DLD1 (cell line): ENCODE measurements at regions not wholly inside any gene's neighbourhood (a gene's known extent, or its start where the extent isn't known, plus 50 kb on each side); places are given as distances from the start of the nearest gene placed in this dataset.
"Not testable (repeated sequence)": the region's sequence is repeated elsewhere in the genome, so short reads cannot be mapped to it uniquely, and the experiment has no call there.

ENCODE experiments used
- in situ Hi-C: cut with HindIII; loops from 2 replicates; pipeline ENCODE4 v1.10.0; 2017; ENCODE audit warnings: low sequenced_read_pairs

- in situ Hi-C loops, result no loop called here
Measured at GRCh38 chr3:118629821-118630220, 404.8 kb downstream of the IGSF11 start.

- in situ Hi-C loops, result no loop called here
Measured at GRCh38 chr3:118635711-118636110, 398.9 kb downstream of the IGSF11 start.

DNA sequence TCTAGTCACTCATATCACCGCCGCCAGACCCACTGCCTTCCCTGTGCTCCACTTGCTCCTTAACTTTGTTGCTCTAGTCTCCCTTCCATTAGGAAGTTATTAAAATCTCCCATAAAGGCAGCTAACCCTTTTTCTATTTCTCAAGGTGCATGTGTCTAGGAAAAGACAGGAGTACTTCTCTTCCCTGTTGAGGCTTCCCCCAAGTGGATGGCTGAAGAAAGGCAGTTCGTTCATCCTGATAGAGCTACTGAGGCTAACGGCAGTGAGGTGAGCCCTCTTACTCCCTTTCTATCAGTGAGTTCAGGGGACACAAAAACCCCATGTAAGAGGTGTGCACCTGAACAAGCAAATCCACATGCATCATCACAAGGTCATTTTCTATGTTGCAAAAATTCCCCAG, 397.8 kb downstream of the IGSF11 start:
- in situ Hi-C loops, result no loop called here

GRCh38 chr3:118637846-118638245, 396.8 kb downstream of the IGSF11 start:
- in situ Hi-C loops, result no loop called here

DNA sequence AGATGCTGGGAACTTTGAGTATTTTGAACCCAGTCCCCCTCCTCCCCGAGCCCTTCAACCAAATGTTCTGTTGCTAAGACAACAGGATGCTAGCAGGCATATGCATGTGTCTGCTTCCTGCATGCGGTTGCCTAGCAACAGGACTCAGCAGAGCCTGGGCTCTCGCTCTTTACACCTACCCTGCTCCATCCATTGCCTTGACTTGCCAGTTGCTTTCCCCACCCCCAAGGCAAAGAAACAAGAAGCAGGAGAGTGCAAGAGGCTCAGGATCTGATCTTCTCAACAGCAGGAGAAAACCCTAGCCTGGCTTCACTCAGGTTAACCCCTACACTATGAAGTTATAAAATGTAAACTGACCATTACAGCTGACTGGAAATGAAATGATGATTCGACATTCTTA, 393.0 kb downstream of the IGSF11 start:
- in situ Hi-C loops, result no loop called here

GRCh38 chr3:118671192-118671591, 363.5 kb downstream of the IGSF11 start:
- in situ Hi-C loops, result no loop called here

GRCh38 chr3:118675305-118675704, 359.3 kb downstream of the IGSF11 start:
- in situ Hi-C loops, result no loop called here

GRCh38 chr3:118678663-118679062, 356.0 kb downstream of the IGSF11 start:
- in situ Hi-C loops, result not testable (repeated sequence)

DNA sequence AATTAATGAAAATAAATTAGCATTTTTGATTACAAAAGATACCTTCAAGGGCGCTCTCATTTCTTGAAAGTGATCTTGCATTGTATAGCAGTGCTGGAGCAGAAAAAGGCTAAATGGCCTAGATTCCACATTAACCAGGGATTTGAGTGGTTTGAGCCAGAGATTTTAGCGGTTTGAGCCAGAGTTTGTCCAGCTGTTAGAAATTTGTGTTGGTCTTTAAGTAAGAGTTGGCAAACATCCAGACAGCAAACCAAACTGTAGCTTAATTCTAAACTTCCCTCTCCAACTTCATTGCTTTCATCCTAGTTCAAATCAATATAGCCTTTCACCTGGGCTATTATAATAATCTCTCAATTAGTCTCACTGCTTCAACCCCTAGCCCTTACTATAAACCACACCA, 351.7 kb downstream of the IGSF11 start:
- in situ Hi-C loops, result no loop called here

DNA sequence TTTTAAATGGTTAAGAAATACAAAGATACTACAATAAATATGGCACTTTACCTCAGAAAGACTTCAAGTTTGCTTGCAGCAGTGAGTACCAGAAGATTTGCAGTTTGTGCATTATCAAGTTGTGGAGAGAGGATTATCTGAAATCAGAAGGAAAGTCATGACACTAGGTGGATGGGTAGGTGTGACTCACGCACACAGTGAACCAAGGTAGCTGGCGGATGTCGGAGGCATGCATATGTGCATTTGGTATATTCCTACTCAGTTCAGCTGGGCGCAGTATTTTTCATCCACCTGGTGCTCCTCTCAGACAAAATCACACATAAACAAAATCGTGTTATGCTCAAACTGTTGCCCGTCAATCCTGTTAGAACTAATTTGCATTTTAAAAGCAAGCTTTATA, 351.0 kb downstream of the IGSF11 start:
- in situ Hi-C loops, result no loop called here

GRCh38 chr3:118688396-118688884, 346.2 kb downstream of the IGSF11 start:
- in situ Hi-C loops, result no loop called here

DNA sequence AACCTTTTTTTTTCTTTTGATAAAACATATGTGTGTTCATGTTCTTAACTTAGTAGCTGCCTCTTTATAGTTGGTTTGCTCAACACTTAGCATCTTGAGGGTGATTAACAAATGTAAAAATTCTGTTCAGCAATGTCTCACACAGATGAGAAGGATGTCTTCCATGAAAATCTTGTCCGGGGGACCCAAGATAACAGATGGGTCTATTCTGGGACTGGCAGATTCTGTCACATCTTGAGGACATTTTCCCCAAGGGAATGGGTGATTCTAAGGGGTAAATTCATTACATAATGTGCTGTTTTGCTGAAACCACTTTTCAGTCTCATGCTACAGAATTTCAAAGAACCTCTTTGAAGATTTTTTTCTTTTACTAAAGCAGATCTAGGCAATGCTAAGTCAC, 342.2 kb downstream of the IGSF11 start:
- in situ Hi-C loops, result no loop called here

- in situ Hi-C loops, result no loop called here
Measured at GRCh38 chr3:118705487-118706219, 329.0 kb downstream of the IGSF11 start.

DNA sequence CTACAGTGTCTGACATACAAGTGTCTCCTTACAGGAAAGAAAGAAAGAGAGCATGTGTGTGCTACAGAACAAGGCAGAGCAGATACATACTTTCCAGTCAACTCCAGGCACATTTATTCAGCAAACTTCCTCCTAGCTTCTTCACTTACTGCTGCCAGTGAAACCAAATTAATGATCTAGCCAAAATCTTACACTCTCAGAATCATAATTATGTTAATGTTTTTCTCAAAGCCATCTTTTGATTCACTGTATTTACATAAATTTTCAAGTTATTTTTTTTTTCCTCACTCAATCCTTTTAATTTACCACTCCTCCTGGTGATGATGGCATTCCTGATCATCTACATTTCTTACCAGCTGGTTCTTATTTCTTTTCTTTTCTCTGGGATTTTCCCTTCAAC, 326.7 kb downstream of the IGSF11 start:
- in situ Hi-C loops, result no loop called here

- in situ Hi-C loops, result no loop called here
Measured at GRCh38 chr3:118710532-118710931, 324.1 kb downstream of the IGSF11 start.

GRCh38 chr3:118713502-118714207, 321.0 kb downstream of the IGSF11 start:
- in situ Hi-C loops, result no loop called here

GRCh38 chr3:118714800-118715199, 319.8 kb downstream of the IGSF11 start:
- in situ Hi-C loops, result no loop called here

DNA sequence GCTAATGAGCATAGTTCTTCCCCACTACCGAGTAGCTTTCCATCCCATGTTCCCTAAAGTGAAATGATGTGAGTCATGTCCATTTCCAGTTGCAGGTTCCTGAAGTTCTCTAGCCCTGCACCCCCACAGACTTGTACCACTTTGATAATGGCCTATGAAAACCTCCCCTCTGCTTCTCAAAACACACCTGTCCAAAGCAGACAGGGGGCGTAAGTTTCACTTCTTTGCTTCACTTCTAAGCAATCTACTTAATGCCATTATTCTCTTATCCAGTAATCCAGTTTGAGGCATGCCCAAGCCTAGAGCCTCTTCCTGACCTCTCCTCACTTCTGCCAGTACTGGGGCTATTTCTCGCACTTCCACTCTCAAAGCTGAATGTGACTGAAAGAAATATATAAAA, 305.1 kb downstream of the IGSF11 start:
- in situ Hi-C loops, result no loop called here

DNA sequence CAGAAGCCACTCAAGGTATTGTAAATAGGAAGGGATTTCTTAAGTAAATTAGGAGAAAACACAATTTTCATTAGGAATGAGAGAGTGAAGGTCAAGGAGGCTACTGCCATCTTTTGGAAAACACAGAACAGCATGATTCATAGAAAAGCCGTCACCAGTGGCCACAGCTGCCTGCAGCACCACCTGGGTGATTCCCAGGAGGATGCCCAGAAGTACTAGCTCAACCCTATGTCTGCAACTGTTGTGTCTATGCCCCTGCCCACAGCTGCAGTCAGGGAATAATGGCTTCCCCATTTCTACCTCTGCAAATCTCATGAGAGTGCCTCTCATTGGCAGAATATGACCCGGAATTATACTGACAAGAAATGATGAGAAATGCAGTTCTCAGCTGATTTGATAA, 300.0 kb downstream of the IGSF11 start:
- in situ Hi-C loops, result no loop called here

- in situ Hi-C loops, result no loop called here
Measured at GRCh38 chr3:118736107-118736506, 298.5 kb downstream of the IGSF11 start.

GRCh38 chr3:118740722-118741290, 293.8 kb downstream of the IGSF11 start:
- in situ Hi-C loops, result no loop called here

GRCh38 chr3:118742760-118743159, 291.9 kb downstream of the IGSF11 start:
- in situ Hi-C loops, result no loop called here
